ENCODE measurements at regions not wholly inside any gene's neighbourhood (a gene's known extent, or its start where the extent isn't known, plus 50 kb on each side); places are given as distances from the start of the nearest gene placed in this dataset.

DNA sequence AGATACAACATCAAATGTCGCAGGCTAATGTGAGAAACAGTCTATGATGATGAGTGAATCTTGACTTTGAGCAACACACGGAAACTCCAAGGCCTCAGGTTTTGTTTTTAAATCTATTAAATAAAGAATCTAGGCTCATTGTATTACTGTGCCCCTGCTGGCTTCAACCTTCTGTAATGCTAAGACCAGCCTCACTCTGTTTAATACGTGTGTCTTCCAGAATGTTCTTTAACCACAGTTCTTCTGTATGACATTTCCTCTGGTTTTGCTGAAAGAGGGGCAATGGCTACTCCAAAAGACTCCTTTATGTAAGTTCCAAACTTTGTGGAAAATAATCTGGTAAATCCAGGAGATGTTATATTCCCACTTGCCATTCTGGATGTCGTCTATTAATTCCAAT is 101.1 kb upstream of the TIAM1 start:
- no peak for TF ChIP-seq CTCF (conservative IDR thresholded peaks at IDR 0.05; ENCODE audit: low read depth, low read length)
- no peak for TF ChIP-seq EZH2 (IDR thresholded peaks at IDR 0.05; ENCODE audit: borderline replicate concordance, low read depth, low read length, poor library complexity, severe bottlenecking)
